KMS-11 (cell line): ENCODE measurements at regions not wholly inside any gene's neighbourhood (a gene's known extent, or its start where the extent isn't known, plus 50 kb on each side); places are given as distances from the start of the nearest gene placed in this dataset.

Experiments
- H2AFZ ChIP-seq: fragments of 200-600 bp; sonication (generic); 2 replicates; pipeline ENCODE4 v1.6.1; 2016; ENCODE audit warnings: antibody characterized with exemption, mixed run types, low read depth
- H3K27ac ChIP-seq: fragments of 200-600 bp; sonication (generic); 2 replicates; pipeline ENCODE4 v1.6.1; 2016; ENCODE audit warnings: mild to moderate bottlenecking, mixed run types
- H3K27me3 ChIP-seq: fragments of 200-600 bp; sonication (generic); 2 replicates; pipeline ENCODE4 v1.6.1; 2017; ENCODE audit warnings: mild to moderate bottlenecking, low read depth, mixed run types, moderate library complexity; ENCODE audit not compliant: insufficient read depth
- H3K36me3 ChIP-seq: fragments of 200-600 bp; sonication (generic); 2 replicates; pipeline ENCODE4 v1.6.1; 2017; ENCODE audit warnings: mild to moderate bottlenecking, mixed run types; ENCODE audit not compliant: insufficient read depth
- H3K4me1 ChIP-seq: fragments of 200-600 bp; sonication (generic); 2 replicates; pipeline ENCODE4 v1.6.1; 2016; ENCODE audit warnings: mild to moderate bottlenecking, low read depth, mixed run types; ENCODE audit not compliant: poor library complexity, severe bottlenecking
- H3K4me2 ChIP-seq: fragments of 200-600 bp; sonication (generic); 2 replicates; pipeline ENCODE4 v1.7.0; 2016; ENCODE audit warnings: mild to moderate bottlenecking, mixed run types
- H3K4me3 ChIP-seq: fragments of 200-600 bp; sonication (generic); IDR thresholded peaks from 2 replicates; pipeline ENCODE4 v1.6.1; 2017; ENCODE audit warnings: low read depth, low read length, mixed read lengths; ENCODE audit not compliant: insufficient read depth
- H3K79me2 ChIP-seq: fragments of 200-600 bp; sonication (generic); 2 replicates; pipeline ENCODE4 v1.6.1; 2016; ENCODE audit warnings: low read depth, mixed run types; ENCODE audit not compliant: insufficient read depth
- H3K9ac ChIP-seq: fragments of 200-600 bp; sonication (generic); 2 replicates; pipeline ENCODE4 v1.6.1; 2016; ENCODE audit warnings: mild to moderate bottlenecking, mixed run types
- H4K20me1 ChIP-seq: fragments of 200-600 bp; sonication (generic); 2 replicates; pipeline ENCODE4 v1.6.1; 2016; ENCODE audit warnings: mild to moderate bottlenecking, mixed run types; ENCODE audit not compliant: insufficient read depth
- CTCF ChIP-seq: fragments of 200-600 bp; sonication (generic); conservative IDR thresholded peaks from 2 replicates; pipeline ENCODE4 v1.6.1; 2017; ENCODE audit warnings: low read depth, mild to moderate bottlenecking, antibody characterized with exemption, low read length, moderate library complexity, mixed read lengths

GRCh38 chr5:158153508-158153907, 294.6 kb upstream of the CLINT1 start:
- H4K20me1 ChIP-seq, result no peaks in the 10 kb centered on the region
- H3K27me3 ChIP-seq, result no peaks in the 10 kb centered on the region
- no peak overlapping the region for H3K4me2 ChIP-seq
- H3K27ac ChIP-seq, result no peak overlapping the region
- H3K4me1 ChIP-seq, result no peaks in the 10 kb centered on the region
- no peak overlapping the region for H3K9ac ChIP-seq
- H3K4me3 ChIP-seq, result no peak overlapping the region
- TF ChIP-seq CTCF, result no peak
- no peak overlapping the region for H2AFZ ChIP-seq
- H3K36me3 ChIP-seq, result no peaks in the 10 kb centered on the region
- no peaks in the 10 kb centered on the region for H3K79me2 ChIP-seq

DNA sequence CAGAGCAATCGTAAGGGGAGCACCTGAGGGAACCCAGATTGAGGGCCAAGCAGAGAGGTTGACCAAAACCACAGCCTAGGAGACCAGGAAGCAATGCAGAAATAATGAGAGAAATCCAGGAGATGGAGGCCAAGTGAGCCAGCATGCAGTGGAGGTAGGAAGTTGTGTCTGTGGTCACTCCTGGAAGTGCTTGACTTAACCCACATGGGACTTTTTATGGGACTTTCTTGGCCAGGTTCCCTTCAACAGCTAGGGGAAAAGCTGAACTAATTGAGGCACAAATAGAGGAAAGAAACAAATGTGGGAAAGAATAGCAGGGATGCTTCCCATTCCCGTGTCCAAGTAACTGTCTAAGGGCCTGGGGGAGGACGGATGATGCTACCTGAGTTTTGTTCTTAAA, 293.2 kb upstream of the CLINT1 start:
- Histone ChIP-seq H3K79me2 (no peaks in the 10 kb centered on the region), H3K4me1 (no peaks in the 10 kb centered on the region), H3K9ac (no peak overlapping the region), H3K36me3 (no peaks in the 10 kb centered on the region), H2AFZ (no peak overlapping the region), H3K4me3 (no peak overlapping the region), H4K20me1 (no peaks in the 10 kb centered on the region), H3K4me2 (no peak overlapping the region), H3K27ac (no peak overlapping the region), H3K27me3 (no peaks in the 10 kb centered on the region)
- no peak for TF ChIP-seq CTCF

GRCh38 chr5:158147227-158147626, 288.3 kb upstream of the CLINT1 start:
- Histone ChIP-seq H4K20me1 (no peaks in the 10 kb centered on the region), H2AFZ (no peak overlapping the region), H3K4me1 (no peaks in the 10 kb centered on the region), H3K79me2 (no peaks in the 10 kb centered on the region), H3K27ac (no peak overlapping the region), H3K9ac (no peak overlapping the region), H3K4me3 (no peak overlapping the region), H3K4me2 (no peak overlapping the region), H3K36me3 (no peaks in the 10 kb centered on the region), H3K27me3 (no peaks in the 10 kb centered on the region)
- TF ChIP-seq CTCF, result no peak

GRCh38 chr5:158145827-158146226, 286.9 kb upstream of the CLINT1 start:
- no peak overlapping the region for H3K27ac ChIP-seq
- no peaks in the 10 kb centered on the region for H3K4me1 ChIP-seq
- TF ChIP-seq CTCF, result no peak

GRCh38 chr5:158143081-158143480, 284.1 kb upstream of the CLINT1 start:
- Histone ChIP-seq H3K27ac (no peak overlapping the region), H3K9ac (no peak overlapping the region), H3K79me2 (no peaks in the 10 kb centered on the region), H2AFZ (no peak overlapping the region), H3K27me3 (no peaks in the 10 kb centered on the region), H3K4me3 (no peak overlapping the region), H4K20me1 (no peaks in the 10 kb centered on the region), H3K4me1 (no peaks in the 10 kb centered on the region), H3K36me3 (no peaks in the 10 kb centered on the region), H3K4me2 (no peak overlapping the region)
- TF ChIP-seq CTCF, result no peak

More at GRCh38 chr5:158145827-158146226, 286.9 kb upstream of the CLINT1 start:
- H2AFZ ChIP-seq, result no peak overlapping the region
- H3K36me3 ChIP-seq, result no peaks in the 10 kb centered on the region
- H4K20me1 ChIP-seq, result no peaks in the 10 kb centered on the region
- H3K27me3 ChIP-seq, result no peaks in the 10 kb centered on the region
- H3K9ac ChIP-seq, result no peak overlapping the region
- no peak overlapping the region for H3K4me2 ChIP-seq
- no peak overlapping the region for H3K4me3 ChIP-seq
- H3K79me2 ChIP-seq, result no peaks in the 10 kb centered on the region
